Neuronal stem cell (in vitro differentiated cells): ENCODE measurements at regions not wholly inside any gene's neighbourhood (a gene's known extent, or its start where the extent isn't known, plus 50 kb on each side); places are given as distances from the start of the nearest gene placed in this dataset.

Experiments
- DNase-seq: peaks from one replicate; pipeline ENCODE4 v3.0.0-alpha.2; 2013; ENCODE audit warnings: low spot score
- H2AFZ ChIP-seq: one replicate; pipeline ENCODE4 v1.6.1; 2013; ENCODE audit warnings: mild to moderate bottlenecking, low read length, inconsistent platforms
- H2AK5ac ChIP-seq: 2 replicates; pipeline ENCODE4 v1.6.1; 2013; ENCODE audit warnings: low read depth, mild to moderate bottlenecking, inconsistent platforms, low read length, moderate library complexity, mixed read lengths
- H2BK120ac ChIP-seq: 2 replicates; pipeline ENCODE4 v1.6.1; 2013; ENCODE audit warnings: low read depth, mild to moderate bottlenecking, inconsistent platforms, low read length, moderate library complexity, mixed read lengths
- H2BK12ac ChIP-seq: one replicate; pipeline ENCODE4 v1.6.1; 2013; ENCODE audit warnings: low read length, inconsistent platforms
- H2BK15ac ChIP-seq: 2 replicates; pipeline ENCODE4 v1.6.1; 2013; ENCODE audit warnings: mild to moderate bottlenecking, low read length, inconsistent platforms, mixed read lengths
- H2BK5ac ChIP-seq: one replicate; pipeline ENCODE4 v1.6.1; 2013; ENCODE audit warnings: inconsistent platforms, mild to moderate bottlenecking, low read length, moderate library complexity
- H3K14ac ChIP-seq: one replicate; pipeline ENCODE4 v1.6.1; 2013; ENCODE audit warnings: low read length, inconsistent platforms
- H3K18ac ChIP-seq: 2 replicates; pipeline ENCODE4 v1.6.1; 2013; ENCODE audit warnings: low read length, inconsistent platforms
- H3K23ac ChIP-seq: 2 replicates; pipeline ENCODE4 v1.6.1; 2013; ENCODE audit warnings: low read depth, mild to moderate bottlenecking, mixed read lengths, low read length, inconsistent platforms; ENCODE audit not compliant: poor library complexity
- H3K27ac ChIP-seq: replicated peaks from 3 replicates; pipeline ENCODE4 v1.5.1; 2013; ENCODE audit warnings: low read length, inconsistent platforms
- H3K27me3 ChIP-seq, 3 experiments: 2 replicates each; pipeline ENCODE4 v1.6.1; 2013; ENCODE audit warnings: low read length in 3 of 3, mild to moderate bottlenecking in 2 of 3, inconsistent platforms in 1 of 3, low read depth in 1 of 3, mixed read lengths in 1 of 3, moderate library complexity in 1 of 3; ENCODE audit not compliant: control insufficient read depth in 3 of 3, insufficient read depth in 3 of 3
- H3K36me3 ChIP-seq, 2 donors: replicated peaks in 1 of 2; 2 replicates each; pipeline ENCODE4 v1.6.1; 2013; ENCODE audit warnings: low read length in 2 of 2; ENCODE audit not compliant: control insufficient read depth in 2 of 2, insufficient read depth in 2 of 2
- H3K4ac ChIP-seq: 2 replicates; pipeline ENCODE4 v1.6.1; 2013; ENCODE audit warnings: inconsistent platforms, mild to moderate bottlenecking, low read length, moderate library complexity
- H3K4me1 ChIP-seq, 2 donors: 1 replicate in 1 of 2; 2 replicates in 1 of 2; pipeline ENCODE4 v1.6.1; 2013; ENCODE audit warnings: low read length in 2 of 2, low read depth in 1 of 2; ENCODE audit not compliant: control insufficient read depth in 2 of 2, insufficient read depth in 1 of 2
- H3K4me2 ChIP-seq: one replicate; pipeline ENCODE4 v1.6.1; 2013; ENCODE audit warnings: mild to moderate bottlenecking, low read length, inconsistent platforms; ENCODE audit not compliant: insufficient read depth, poor library complexity, severe bottlenecking
- H3K4me3 ChIP-seq, 2 donors: 2 replicates each; pipeline ENCODE4 v1.5.1; 2013; ENCODE audit warnings: low read length in 2 of 2, mild to moderate bottlenecking in 2 of 2, inconsistent platforms in 1 of 2, moderate library complexity in 1 of 2
- H3K79me1 ChIP-seq: one replicate; pipeline ENCODE4 v1.6.1; 2013; ENCODE audit warnings: low read depth, mild to moderate bottlenecking, inconsistent platforms, low read length, moderate library complexity
- H3K9ac ChIP-seq: one replicate; pipeline ENCODE4 v1.6.1; 2013; ENCODE audit warnings: mild to moderate bottlenecking, low read depth, low read length, inconsistent platforms; ENCODE audit not compliant: poor library complexity
- H3K9me3 ChIP-seq, 2 donors: replicated peaks in 1 of 2; 2 replicates each; pipeline versions ENCODE3 to v1.6.1; 2013; ENCODE audit warnings: low read length in 2 of 2, mild to moderate bottlenecking in 2 of 2, inconsistent platforms in 1 of 2, low read depth in 1 of 2, mixed read lengths in 1 of 2, moderate library complexity in 1 of 2; ENCODE audit not compliant: control insufficient read depth in 2 of 2, insufficient read depth in 1 of 2
- H4K8ac ChIP-seq: one replicate; pipeline ENCODE4 v1.6.1; 2013; ENCODE audit warnings: low read depth, mild to moderate bottlenecking, inconsistent platforms, low read length, moderate library complexity
- H4K91ac ChIP-seq: one replicate; pipeline ENCODE4 v1.6.1; 2013; ENCODE audit warnings: low read length, low read depth, mild to moderate bottlenecking, inconsistent platforms; ENCODE audit not compliant: poor library complexity
- WGBS, 2 donors: extraction: QIAGEN DNeasy Blood & Tissue Kit; methylation state at CpG; one replicate each; pipeline ENCODE4 v1.1.7; 2013; ENCODE audit warnings: missing lambda C conversion rate in 2 of 2, mixed read lengths in 1 of 2; ENCODE audit not compliant: insufficient read length in 2 of 2, insufficient replicate concordance in 1 of 2; ENCODE audit errors: extremely low coverage in 2 of 2; 5-methylcytosine and 5-hydroxymethylcytosine counted together

GRCh38 chr6:90413396-90413795, 116.8 kb upstream of the BACH2 start:
- Histone ChIP-seq H3K4me3 (no peak overlapping the region), H3K27ac (no peak overlapping the region)

GRCh38 chr6:90412538-90413369, 116.1 kb upstream of the BACH2 start:
- Histone ChIP-seq H4K8ac (no peak overlapping the region), H2BK5ac (no peak overlapping the region), H2BK120ac (no peak overlapping the region), H3K18ac (peak overlapping the region; percentile 1), H3K79me1 (no peaks in the 10 kb centered on the region), H3K9ac (no peak overlapping the region), H3K4me2 (no peak overlapping the region), H4K91ac (no peak overlapping the region), H3K27ac (no peak overlapping the region), H2AK5ac (no peak overlapping the region), H2BK15ac (no peak overlapping the region), H3K14ac (no peak overlapping the region), H3K36me3 (no peaks in the 10 kb centered on the region), H3K4ac (no peak overlapping the region), H3K27me3 (peaks cover 0 to 24% (median 0%) of the 10 kb centered on the region in 3 experiments), H2AFZ (no peak overlapping the region), H3K9me3 (no peaks in the 10 kb centered on the region), H3K4me1 (peaks cover 7 to 8% of the 10 kb centered on the region in 2 donors), H3K23ac (no peak overlapping the region), H2BK12ac (no peak overlapping the region), H3K4me3 (no peak overlapping the region)
- no CpG with 5 or more reads among the region's 3 CpGs for WGBS, 2 donors
- no peak for DNase-seq

More at GRCh38 chr6:90413396-90413795, 116.8 kb upstream of the BACH2 start:
- H3K14ac ChIP-seq: no peak overlapping the region
- no peak overlapping the region for H2BK120ac ChIP-seq
- DNase-seq: no peak
- no peak overlapping the region for H4K91ac ChIP-seq
- H3K4me2 ChIP-seq: no peak overlapping the region
- H2BK12ac ChIP-seq: no peak overlapping the region
- no peak overlapping the region for H2BK15ac ChIP-seq
- no peaks in the 10 kb centered on the region for H3K79me1 ChIP-seq
- no peak overlapping the region for H3K4ac ChIP-seq
- peaks cover 0 to 24% (median 0%) of the 10 kb centered on the region in 3 experiments for H3K27me3 ChIP-seq
- H3K36me3 ChIP-seq: no peaks in the 10 kb centered on the region
- H4K8ac ChIP-seq: peak overlapping the region; percentile 19
- no peaks in the 10 kb centered on the region for H3K9me3 ChIP-seq
- peaks cover 7 to 8% of the 10 kb centered on the region in 2 donors for H3K4me1 ChIP-seq
- no peak overlapping the region for H2AK5ac ChIP-seq
- no peak overlapping the region for H3K9ac ChIP-seq
- no CpG with 5 or more reads among the region's 14 CpGs for WGBS, 2 donors
- H3K23ac ChIP-seq: no peak overlapping the region
- H3K18ac ChIP-seq: peak overlapping the region; percentile 61
- no peak overlapping the region for H2BK5ac ChIP-seq
- H2AFZ ChIP-seq: peak overlapping the region; percentile 82

DNA sequence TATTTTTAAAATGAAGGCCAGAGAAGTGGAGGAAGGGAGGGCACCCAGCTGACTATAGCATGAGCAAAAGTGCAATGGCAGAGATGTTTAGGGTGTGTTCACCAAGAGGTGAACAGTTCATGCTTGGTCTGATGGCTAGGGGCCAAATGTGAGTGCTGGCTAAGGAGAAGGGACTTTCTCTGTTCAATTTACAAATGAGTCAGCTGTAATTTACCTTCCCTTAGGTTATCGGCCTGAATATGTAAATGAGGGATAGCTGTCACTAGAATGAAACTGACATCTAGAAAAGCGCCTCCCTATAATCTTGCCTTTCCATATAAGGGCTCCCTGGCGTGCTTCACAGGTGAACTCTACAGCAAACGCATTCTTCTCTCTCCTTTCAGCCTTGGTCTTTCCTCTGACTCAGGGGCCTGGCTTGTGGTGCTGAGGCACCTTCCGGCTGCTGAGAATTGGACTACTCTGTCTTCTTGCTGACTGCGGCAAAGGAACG, 114.7 kb upstream of the BACH2 start:
- Histone ChIP-seq H3K4me1 (peaks cover 8 to 10% of the 10 kb centered on the region in 2 donors), H3K27me3 (peaks cover 0 to 24% (median 0%) of the 10 kb centered on the region in 3 experiments), H3K9ac (no peak overlapping the region), H3K27ac (no peak overlapping the region), H3K36me3 (no peaks in the 10 kb centered on the region), H2AFZ (no peak overlapping the region), H3K4me2 (no peak overlapping the region), H4K91ac (no peak overlapping the region), H2BK15ac (no peak overlapping the region), H3K9me3 (no peaks in the 10 kb centered on the region), H3K14ac (no peak overlapping the region), H2BK120ac (no peak overlapping the region), H3K4me3 (no peak overlapping the region), H2BK12ac (no peak overlapping the region), H4K8ac (no peak overlapping the region), H3K18ac (no peak overlapping the region), H2BK5ac (no peak overlapping the region), H2AK5ac (no peak overlapping the region), H3K23ac (no peak overlapping the region), H3K4ac (no peak overlapping the region), H3K79me1 (no peaks in the 10 kb centered on the region)
- WGBS, 2 donors: no CpG with 5 or more reads among the region's 7 CpGs
- DNase-seq: no peak

DNA sequence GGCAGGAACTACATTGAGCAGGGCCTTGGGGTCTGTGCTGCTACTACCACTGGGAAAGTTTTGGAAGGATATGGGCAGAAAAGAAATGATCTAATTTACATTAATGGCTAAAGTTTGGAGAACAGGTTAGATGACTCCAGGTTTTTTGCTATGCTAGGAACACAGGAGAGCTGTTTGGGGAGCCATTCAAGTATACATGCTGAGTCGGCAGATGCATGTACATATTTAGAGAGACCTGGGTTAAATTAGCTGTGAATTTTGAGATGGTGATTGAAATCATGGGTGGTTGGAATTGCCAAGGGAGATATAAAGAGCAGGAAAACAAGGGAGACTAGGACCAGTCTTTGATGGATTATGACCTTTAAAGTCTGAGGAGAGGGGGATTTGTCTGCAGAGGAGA, 113.1 kb upstream of the BACH2 start:
- peaks cover 10% of the 10 kb centered on the region in 2 donors for H3K4me1 ChIP-seq
- no peaks in the 10 kb centered on the region for H3K79me1 ChIP-seq
- H2BK5ac ChIP-seq: no peak overlapping the region
- H3K9me3 ChIP-seq: no peaks in the 10 kb centered on the region
- H3K23ac ChIP-seq: no peak overlapping the region
- no peak overlapping the region for H2AFZ ChIP-seq
- H2BK12ac ChIP-seq: no peak overlapping the region
- no peak overlapping the region for H3K4me2 ChIP-seq
- no peak overlapping the region for H3K9ac ChIP-seq
- no peaks in the 10 kb centered on the region for H3K36me3 ChIP-seq
- no peak overlapping the region for H3K4ac ChIP-seq
- no peak overlapping the region for H3K18ac ChIP-seq
- H3K4me3 ChIP-seq: no peak overlapping the region
- no CpG with 5 or more reads among the region's 1 CpG for WGBS, 2 donors
- no peak overlapping the region for H2BK120ac ChIP-seq
- no peak overlapping the region for H4K91ac ChIP-seq
- H4K8ac ChIP-seq: no peak overlapping the region
- H3K27me3 ChIP-seq: peaks cover 0 to 24% (median 0%) of the 10 kb centered on the region in 3 experiments
- H3K14ac ChIP-seq: no peak overlapping the region
- H3K27ac ChIP-seq: no peak overlapping the region
- no peak overlapping the region for H2AK5ac ChIP-seq
- no peak overlapping the region for H2BK15ac ChIP-seq
- no peak for DNase-seq
